ENCODE measurements at regions not wholly inside any gene's neighbourhood (a gene's known extent, or its start where the extent isn't known, plus 50 kb on each side); places are given as distances from the start of the nearest gene placed in this dataset.

GRCh38 chr2:116098049-116098448, 1655.6 kb downstream of the DPP10 start:
- TF ChIP-seq POLR2A (IDR thresholded peaks at IDR 0.05; ENCODE audit: low read length), result no peak
- no peak for TF ChIP-seq GATA1 (IDR thresholded peaks at IDR 0.05; ENCODE audit: low read depth, low read length)

Measured in erythroblast (primary cell).